HG03571 (cell line): ENCODE measurements at regions not wholly inside any gene's neighbourhood (a gene's known extent, or its start where the extent isn't known, plus 50 kb on each side); places are given as distances from the start of the nearest gene placed in this dataset.
A peak's percentile ranks its signal among the peaks of the same experiment; 100 is the strongest.
"Not testable (repeated sequence)": the region's sequence is repeated elsewhere in the genome, so short reads cannot be mapped to it uniquely, and the experiment has no call there.

ENCODE experiments used
- ATAC-seq: cut with Tn5 transposase; IDR thresholded peaks from one replicate; pipeline ENCODE4 v1.9.1; 2021; ENCODE audit not compliant: unreplicated experiment

DNA sequence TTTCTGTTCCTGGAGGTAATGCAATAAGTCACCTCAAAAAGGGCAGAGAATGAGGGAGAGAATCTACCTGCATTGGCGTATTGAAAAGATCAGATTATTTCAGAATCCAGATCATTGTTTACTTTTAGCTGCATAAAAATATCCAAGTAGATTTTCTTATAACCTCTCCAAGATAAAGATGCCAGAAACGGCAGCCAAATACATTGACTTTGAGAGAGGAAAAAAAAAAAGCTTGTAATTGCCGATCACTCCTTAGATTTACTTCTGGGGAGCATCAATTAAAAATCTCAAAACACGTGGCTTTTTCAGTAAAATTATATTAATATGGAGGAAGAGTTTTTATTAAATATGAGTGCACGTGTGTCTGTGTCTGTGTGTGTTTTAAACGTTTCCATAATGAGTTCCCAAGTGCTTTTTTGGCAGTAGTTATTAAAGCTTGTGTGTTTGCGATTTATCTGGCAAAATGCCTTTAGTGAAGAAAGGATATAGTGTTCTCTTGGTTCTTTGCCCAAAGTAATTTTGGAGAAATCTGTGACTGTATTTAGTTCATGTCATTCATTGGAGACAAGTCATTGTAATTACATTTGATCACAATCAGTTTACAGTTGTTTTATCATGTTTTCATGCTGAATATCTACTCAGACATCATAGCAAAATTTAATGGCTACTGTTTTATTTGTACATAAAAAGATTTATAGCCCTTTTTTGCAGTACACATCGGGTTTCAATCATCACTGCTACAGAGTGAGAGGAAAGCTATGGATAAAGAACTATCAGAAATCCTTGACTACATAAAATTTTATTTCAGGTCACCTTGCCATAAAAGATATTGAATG, 176.1 kb downstream of the TM9SF2 start:
- ATAC-seq = no peak

DNA sequence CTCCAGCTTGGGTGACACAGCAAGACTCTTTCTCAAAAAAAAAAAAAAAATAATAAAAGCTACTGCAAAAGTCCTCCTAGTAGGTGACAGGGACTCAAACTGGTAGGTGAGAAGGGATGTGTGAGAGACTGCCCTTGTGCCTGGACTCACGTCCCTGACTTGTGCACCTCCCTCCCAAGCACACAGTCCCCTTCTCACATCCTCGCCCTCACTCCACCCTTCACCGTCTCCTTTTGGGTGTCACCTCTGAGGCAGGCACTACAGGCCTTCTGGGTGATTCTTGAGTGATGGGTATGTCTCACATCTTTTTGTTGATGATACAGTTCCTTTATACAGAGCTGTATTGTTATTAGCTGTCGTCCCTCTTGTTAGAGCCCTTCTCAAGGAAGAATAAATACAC, 170.5 kb downstream of the TM9SF2 start:
- no peak for ATAC-seq

DNA sequence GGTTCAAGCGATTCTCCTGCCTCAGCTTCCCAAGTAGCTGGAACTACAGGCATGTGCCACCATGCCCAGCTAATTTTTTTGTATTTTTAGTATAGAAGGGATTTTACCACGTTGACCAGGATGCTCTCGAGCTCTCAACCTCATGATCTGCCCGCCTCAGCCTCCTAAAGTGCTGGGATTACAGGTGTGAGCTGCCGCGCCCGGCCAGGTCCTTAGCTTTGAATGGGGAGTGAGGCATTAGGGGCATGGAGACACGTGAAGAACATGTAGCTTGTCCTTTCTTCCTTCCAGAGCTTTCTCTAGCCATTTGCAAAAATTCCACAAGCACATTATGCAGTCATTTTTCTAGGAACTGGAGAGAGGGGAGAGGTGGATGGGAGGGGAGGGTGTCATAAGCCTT, 167.8 kb downstream of the TM9SF2 start:
- ATAC-seq = not testable (repeated sequence)

DNA sequence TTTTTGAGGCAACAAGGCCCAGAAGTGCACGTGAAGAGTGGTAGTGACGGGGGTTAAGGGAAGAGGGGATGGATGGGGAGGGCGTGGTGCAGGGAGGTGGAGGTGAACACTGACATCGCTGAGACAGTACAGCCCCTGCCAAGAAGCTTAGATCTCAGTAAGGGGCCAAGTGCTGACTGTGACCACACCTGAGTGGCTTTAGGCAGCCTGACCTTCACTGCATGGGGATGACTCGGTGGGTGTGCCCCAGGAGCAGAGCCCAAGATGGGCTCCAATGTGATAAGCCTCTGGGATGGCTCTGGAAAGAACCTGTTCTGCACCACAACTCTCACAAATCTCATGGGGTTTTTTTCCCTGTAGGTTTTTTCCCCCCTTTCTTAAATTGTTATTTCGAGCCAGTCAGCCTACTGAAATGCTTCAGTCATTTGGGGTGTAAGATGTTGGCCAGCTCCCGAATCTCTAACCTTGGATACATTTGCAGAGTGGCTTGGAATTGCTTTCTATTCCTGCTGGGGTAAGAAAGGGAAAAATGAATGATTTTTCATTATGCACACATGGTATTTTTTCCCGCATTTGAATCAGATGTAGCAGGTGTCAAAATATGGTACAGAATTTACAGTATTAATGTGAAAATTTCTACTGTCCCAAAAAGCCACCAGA, 165.0 kb downstream of the TM9SF2 start:
- ATAC-seq = no peak

DNA sequence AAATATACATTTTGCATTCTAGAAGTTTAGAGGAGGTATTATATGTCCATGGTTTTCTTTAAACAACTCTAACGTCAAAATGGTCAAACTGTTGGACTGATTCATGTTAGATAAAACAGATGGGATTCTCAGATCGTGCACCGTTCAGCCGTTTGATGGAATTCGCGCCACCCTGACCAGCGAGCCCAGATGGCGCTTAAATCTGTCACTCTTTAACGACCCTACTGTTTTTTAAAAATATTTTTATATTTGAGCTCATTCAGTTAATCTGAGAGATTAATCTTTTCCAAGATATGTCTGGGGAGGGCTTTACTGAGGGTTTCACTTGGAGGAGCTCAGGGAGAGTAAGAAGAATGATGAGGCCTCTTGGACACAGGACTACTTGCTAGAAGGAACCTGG, 164.4 kb downstream of the TM9SF2 start:
- no peak for ATAC-seq

DNA sequence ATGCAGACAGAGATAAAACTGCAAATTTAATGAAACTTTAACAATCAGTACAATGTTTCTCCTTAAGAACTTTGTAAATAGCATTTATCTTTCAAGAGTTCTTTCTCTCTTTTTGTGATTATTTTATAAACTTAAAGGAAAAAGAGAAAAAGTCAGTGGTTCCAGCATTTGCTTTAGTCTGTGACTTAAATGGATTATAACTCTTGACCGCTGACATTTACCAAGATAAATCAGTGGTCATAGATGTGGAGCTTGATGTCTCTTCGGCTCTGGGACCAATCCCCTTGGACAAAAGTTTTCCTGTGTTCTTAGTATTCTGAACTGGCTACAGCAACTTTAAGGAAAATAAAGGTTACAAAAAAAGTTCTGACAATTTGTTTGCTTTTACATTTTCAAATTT, 162.6 kb downstream of the TM9SF2 start:
- no peak for ATAC-seq

DNA sequence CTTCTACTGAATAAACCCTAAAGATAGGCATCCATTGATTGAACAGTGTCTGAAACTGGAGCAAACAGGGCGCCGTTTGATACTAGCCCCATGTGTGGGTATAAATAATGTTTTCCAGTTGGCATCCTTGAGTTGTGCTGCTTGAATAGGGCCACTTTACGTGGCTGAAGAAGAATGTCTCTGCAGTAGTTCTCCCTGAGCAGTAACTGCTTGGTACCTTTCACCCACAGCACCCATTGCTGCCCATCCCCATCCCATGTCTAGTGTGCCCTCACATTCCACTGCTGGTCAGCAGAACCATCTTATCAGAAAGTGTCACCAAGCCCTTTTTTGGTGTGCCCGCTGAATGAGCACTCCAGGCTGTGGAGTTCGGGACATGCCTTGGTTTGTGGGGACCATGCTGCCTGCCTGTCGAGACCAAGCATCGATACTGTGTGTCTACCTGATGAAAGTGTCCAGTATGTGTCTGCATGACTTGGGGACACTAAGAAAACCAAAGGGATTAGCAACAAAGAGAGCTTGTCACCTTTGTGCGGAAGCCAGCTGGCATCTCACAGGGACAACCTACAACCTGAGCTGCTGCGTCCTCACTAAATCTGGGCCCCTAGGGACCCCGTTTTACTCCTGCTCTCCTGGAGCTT, 162.0 kb downstream of the TM9SF2 start:
- ATAC-seq = no peak

DNA sequence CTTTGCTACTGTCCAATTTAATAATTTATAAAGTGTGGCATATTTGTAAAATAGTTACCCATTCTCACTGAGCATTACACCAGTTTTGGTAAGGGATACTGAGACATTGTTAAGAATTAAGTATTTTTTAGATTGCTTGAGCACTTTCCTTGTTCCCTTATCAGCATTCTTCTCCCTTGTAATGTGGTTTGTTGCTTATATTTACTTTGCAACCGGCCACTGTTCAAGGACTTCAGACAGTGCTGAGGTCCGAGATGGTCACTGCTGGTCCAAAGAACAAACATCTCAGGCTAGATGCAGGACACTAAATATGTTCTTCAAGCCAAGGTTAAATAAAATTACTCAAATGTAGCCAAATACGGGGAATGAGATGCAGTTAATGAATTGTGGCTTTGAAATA, 161.4 kb downstream of the TM9SF2 start:
- ATAC-seq = no peak

DNA sequence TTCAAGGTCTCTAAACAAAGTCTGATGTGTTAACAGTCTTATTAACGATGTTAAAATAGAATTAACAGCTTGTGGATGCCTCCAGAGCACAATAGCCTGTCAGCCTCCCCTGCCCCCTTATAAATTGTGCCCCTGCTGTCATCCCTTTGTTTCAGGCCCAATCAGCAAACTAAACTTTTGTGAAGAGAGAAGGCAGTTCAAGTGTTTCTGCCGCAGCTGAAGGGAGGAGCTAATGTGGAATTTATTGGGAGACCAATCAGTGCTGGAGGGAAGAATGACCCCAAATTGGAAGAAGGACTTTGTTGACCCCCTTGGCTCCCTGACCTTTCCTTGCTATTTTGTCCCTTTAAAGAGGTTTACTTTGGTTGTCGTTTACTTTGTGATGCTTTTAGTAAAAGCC, 160.5 kb downstream of the TM9SF2 start:
- no peak for ATAC-seq

DNA sequence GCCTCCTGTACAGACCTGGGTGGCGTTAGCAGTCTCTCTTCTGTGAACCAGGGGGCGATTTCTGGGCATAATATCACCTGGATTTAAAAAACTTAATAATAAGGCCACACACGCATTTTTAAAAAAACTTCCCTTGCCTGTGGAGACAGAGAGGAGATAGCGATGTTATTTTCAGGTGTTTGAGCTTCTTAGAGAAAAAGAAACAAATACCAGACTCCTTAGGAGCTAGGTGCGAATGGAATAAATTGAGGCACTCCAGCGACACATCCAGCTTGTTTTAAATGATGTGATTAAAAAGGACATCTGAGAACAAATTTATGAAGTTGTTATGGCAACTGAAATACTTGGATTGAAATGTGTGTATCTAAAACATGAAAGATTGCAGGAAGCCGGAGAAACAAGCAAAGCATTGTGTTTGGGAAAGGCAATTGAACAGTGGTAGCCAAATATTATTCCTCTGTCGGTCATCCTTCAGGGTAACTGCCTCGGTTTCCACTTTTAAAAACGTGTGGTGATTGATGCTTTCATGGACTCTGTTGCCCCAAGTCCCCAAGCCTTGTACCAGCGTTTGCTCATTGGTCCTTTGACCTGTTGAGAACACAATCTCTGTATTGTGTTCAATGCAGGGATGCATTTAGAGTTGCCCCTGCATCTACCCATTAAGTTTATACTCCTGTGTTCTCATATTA, 158.7 kb downstream of the TM9SF2 start:
- ATAC-seq = no peak

DNA sequence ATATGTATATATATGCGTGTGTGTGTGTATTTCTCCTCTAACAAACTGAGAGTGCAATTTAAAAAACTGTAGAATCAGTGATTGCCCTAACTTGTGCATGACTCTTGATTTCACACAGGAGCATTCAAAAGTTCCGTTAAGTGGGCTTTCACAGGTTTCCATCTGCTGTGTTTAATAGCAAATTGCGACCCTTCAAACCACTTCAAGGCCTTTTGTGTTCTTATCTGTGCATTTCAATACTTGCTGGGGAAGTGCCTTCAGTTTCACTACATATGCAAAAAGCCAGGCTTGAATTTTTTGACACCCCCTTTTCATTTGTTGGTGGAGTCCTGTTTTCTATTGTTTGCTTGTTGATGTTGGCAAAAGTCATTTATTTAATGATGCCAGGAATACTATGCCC, 158.0 kb downstream of the TM9SF2 start:
- no peak for ATAC-seq

DNA sequence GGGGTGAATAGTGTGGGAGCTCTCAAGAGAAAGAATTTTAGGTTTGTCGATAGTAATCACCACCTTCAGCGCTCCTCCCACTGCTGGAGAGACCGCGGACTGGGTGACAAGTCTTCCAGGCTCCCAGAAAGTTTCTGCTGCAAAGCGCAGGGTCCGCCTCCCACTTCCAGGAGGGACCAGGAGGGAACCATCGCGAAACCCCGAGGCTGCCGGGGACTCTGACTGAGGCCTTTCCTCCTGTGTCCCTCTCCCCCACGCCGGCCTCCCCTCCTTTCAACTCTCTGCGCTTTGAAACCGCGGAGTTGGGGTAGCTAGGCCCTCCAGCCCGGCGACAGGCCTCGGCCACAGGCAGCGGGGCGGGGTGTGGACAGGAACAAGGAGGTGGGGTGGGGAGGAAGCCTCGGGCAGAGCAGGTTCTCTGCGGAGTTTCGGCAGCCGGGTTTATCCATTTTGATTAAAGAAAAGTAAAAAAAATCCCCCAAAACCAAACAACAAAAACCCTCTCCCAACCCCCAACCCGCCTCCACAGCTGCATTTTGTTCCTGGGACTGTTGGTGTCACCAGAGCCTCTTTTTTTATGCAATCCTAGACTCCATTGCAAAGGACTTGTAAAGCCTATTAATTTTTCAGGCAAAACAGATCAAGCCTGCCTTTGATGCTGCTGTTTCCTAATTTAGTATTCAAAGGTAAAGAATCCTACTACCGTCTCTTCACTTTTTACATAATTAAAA, 157.2 kb downstream of the TM9SF2 start:
- ATAC-seq = peak; percentile 46

DNA sequence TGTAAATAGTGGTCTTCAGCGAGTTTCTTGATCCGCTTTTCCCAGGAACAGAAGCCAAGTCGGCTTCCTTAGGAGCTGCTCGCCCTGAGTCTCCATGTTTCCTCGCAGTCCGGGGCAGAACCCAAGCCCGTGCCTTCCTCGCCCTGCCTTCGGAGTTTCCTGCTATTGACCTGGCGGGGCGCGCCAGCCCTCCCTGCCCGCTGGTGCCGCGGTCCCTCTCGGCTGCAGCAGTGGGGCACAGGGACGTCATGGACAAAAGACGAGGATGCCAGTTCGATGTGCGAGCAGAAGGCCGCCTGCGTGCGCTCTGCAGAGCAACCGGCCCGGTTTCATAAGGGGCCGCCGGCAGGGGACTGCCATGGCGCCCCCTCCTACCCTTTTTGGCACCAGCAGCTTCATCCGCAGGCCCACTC, 156.6 kb downstream of the TM9SF2 start:
- peak; percentile 25 for ATAC-seq

DNA sequence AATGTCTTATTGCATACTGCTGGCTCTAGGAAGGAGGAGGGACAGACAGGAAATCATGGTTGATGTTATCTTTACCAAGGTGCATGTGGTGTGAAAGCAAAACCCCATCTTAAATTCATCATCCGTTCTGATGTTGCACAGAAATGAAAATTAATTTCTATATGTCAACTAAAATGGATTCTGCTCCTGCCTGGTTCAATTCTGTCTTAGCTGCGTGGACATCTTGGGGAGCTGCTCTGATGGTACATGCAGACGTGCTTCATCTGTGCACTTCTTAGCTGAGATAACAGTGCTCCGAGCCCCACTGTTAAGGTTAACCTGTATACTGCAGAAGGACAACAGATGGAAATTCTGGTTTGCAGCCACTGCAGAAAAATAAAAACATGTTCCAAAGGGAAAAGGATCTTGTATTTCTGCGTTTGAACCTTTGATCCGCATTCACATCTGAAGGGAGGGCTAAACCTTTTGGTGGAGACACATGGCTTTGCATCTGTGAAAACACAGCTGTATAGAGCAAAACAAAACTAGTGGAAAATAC, 155.6 kb downstream of the TM9SF2 start:
- ATAC-seq = no peak

DNA sequence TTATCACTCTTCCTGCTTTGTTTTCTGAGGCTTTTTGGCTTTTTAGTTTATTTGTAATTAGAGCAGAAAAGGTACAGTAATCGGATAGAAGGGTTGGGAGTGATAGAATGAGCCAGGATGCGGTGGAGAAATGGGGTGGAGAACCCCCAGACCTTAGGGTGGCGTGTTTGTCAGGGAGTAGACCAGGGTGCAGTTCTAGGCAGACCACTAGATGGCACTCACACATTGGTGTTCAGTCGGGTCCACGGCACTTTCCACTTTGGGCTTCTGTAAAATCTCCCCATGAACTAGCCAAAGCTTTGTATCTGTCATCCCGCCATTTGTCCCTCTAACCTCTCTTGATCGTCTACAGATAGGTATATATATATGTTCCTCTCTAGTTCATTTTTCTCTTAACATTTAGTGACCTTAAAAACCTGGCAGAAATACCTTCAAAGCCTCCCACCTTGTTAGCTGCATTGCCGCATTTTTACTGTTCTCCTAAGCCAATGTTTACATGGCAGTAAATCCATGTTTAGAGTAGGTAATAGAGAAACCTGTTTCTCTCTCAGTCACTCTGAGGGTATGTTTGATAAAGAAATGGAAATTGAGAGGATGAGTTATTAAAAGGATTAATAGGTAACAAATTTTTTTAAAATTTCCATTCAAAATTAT, 154.9 kb downstream of the TM9SF2 start:
- no peak for ATAC-seq

DNA sequence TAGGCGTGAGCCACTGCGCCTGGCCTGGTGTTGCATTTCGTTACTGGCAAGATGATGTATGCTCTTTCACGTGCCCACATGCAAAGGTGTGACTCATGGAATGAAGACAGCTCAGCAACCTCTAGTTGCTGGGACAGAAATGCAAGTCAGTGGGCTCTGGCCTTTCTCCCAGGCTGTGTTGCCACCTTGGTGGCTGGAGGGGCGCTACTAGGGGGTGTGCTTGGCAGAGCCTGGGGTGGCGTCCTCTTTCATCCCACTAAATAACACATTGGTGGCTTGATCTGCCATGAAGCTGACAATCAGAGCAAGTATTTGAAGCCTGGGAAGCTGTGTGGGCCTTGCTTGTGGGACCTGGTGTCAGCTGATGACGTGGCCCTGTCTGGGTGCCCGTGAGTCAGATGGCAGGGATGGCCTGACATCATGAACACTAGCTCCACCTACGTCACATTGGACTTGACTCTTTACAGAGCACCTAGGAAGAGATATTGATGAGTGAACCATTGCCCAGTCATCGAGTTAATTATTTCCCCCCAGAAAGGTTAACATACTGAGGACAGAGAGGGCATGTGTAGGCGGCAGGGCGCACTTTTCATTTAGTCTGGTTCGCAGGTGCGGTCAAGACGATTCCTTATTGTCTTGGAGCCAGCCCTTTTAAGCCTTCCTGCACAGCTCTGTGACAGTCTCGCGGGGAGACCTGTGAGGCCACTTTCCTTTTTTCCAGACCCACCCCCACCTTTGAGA, 154.2 kb downstream of the TM9SF2 start:
- no peak for ATAC-seq

DNA sequence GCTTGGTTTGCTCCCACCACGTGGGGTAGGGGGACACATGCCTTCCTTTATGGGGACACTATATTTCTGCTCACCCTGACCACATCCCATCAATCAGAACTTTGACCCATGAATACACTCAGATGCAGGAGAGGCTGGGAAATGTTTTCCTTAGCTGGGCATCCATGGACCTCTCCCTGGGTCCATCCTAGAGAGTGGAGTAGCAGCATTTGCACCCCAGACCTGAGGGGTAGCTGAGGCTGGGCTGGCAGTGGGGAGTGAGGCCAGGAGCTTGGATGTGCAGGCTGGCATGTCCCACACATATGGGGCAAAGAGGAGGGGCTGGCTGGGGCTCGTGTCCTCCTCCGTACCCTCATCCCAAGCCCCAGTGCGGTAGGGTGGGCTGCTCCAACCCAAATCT, 152.8 kb downstream of the TM9SF2 start:
- no peak for ATAC-seq

DNA sequence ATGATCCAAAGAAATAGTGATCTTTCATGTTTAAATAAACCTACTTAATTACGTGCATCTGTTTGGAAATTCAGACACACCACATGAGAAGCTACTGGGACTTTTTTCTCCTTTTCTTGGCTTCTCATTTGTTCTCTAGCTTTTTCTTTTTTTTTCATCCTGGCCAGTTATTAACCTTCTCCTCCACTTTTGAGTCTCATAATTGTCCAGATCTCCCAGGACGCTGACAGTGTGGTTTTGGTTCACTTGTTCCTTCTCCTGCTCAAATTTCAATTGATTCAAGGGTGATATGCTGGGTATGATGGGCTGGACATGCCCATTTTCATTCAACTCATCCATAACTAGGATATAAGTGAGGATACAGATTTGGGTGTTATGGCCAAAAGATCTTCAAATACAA, 152.3 kb downstream of the TM9SF2 start:
- no peak for ATAC-seq

DNA sequence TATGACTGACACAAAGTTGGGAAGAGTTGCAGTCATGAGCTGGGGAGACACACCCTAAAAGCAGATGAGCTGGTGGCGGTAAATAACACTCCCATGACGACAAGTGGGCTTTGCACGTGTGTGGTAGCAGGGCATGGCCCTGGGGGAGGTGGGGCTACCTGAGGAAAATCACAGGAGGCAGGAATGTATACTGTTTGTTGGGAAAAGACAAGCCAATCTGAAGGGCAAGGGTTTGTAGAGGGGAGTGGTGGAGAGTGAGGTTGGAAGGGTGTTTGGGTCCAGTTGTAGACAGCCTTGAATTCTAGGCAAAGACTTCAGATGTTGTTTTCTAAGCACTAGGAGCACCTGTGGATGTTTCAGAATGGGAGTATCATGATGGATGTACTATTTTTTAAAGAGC, 151.6 kb downstream of the TM9SF2 start:
- ATAC-seq = no peak
